Activated naive CD4-positive, alpha-beta T cell treated with Interleukin-2 at 50 U/mL for 16 hours (primary cell): ENCODE measurements at regions not wholly inside any gene's neighbourhood (a gene's known extent, or its start where the extent isn't known, plus 50 kb on each side); places are given as distances from the start of the nearest gene placed in this dataset.

Source experiments
- DNase-seq: peaks from one replicate; pipeline ENCODE4 v3.0.0-alpha.2; 2020

DNA sequence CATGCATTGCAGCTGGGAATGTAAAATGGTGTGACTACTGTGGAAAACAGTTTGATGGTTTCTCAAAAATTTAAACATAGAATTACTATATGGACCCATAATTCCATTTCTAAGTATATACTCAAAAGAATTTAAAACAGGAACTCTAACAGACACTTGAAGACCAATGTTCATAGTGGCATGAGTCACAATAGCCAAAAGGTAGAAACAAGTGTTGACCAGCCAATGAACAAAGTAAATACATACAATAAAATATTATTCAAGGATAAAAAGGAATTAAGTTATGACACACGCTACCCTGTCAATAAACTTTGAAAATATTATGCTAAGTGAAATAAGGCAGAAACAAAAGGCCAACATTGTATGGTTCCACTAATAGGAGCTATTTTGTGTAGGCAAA, 357.4 kb upstream of the IL12A start:
- DNase-seq = no peak

DNA sequence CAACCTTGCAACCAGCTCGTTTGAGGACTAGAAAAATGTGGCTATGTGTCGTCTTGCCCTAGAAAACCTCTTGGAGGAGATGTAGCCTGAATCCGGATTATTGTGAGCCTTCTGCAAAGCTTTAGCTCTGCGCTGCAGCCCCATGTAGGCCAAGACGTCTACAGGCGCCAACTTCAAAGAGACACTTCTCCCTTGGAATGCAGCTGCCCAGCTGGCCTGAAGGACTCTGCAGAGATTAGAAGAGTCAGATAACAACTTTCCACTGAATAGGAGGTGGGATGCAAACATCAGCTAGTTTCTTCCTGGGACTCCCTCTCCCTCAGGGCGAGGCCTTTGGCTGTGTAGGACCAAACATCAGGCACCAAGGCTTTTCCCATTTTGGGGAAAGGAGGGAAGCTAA, 356.5 kb upstream of the IL12A start:
- DNase-seq = no peak

GRCh38 chr3:159632851-159633250, 355.8 kb upstream of the IL12A start:
- DNase-seq = no peak

DNA sequence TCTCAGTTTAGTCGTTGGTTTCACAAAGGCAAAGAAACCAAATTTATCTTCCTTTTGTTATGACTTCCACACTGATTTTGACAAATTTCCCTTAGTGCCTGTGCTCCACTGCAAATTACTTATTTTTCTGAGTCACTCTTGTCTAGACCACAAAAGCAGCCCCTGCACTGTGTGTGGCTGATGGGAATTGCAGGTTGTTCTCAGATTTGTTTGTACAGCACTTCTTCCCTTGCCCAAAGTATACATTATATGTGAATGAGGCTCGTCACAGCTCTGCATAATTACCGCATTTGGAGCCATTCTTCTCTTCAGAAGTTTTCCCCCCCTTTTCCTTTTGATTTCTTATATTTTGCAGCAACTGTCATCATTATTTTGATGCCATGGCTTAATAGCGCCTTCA, 354.2 kb upstream of the IL12A start:
- DNase-seq = no peak

DNA sequence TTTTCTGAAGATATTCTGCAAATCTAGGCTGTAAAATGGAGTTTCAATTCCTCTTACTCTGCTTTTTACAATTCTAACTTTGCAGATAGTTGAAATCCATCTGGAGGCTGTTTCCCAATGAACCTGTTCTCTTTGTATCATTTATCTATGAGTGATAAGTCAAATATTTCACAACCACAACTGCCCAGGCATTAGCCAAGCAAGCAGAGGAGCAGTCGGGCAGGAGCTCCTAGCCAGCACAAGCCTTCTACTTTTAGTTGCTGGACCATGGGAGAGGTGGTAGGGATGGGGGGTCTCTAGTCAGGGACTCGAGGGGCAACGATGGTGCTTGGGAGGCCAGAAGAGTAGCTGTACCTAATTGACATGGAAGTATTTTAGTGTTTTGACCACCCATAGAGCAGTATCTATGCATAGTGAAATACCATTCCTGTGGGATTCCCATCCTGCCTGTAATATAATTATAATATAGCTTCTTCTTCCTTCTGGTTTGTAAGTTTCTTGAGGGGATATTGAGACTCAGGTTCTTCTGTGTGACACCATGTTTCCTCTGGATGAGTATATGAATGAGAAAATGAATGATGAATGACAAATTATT, 353.5 kb upstream of the IL12A start:
- DNase-seq = no peak

- no peak for DNase-seq
These were observed 350.6 kb upstream of the IL12A start for GRCh38 chr3:159637883-159638542.

DNA sequence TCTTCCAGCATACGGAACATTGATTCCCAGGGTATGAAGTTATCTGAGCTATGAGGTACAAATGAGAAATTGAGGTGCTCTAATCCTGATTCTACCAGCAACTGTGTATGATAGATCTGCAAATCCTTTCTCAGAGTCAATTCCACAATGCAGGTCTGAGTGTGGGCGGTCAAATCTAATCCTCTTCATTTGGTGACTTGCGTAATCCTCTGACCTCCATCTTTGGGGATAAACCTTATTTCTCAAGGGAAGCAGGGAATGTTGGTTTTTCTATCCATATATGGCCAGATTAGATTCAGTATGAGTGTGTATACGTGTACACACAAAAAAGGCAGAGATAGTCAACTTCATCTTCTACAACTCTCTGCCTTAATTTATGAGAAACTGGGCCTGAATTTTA, 348.4 kb upstream of the IL12A start:
- no peak for DNase-seq

- DNase-seq = no peak
These were observed 345.2 kb upstream of the IL12A start for GRCh38 chr3:159643406-159643805.

DNA sequence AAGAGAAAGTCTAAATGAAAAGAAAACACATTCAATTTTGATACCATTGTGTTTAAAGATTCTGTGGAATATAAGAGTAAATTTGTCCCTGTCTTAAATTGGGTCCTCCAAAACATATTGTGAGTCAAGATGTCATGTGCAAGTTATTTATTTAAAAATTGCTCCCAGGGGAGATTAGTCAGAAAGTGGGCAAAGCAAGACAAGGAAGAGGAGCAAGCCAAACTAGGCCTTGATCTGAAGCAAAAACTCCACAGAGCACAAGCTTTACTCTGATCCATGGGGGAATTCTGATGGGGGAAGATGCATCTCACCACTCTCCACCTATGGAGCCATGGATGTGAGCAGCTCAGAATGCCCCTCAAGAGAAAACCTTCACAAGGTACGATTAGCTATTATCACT, 342.8 kb upstream of the IL12A start:
- no peak for DNase-seq

DNA sequence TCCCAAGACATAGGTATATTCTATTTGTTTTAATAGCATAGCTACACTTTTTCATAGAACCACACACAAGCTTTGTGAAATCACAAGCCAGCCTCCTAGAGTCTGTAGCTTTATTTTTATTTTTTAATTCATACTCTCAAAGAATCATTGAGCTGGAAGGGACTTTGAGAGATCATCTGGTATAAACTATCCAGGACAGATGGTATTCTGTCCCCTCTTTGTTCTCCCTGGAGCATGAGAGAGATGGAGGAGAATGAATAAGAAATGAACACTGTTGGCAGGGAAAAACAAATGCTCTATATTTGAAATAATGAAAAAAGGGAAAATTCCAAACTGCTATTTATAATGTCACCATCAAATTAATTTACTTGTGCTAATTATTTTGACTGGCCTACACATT, 338.7 kb upstream of the IL12A start:
- DNase-seq = no peak

- DNase-seq = no peak
These were observed 337.9 kb upstream of the IL12A start for GRCh38 chr3:159650726-159651125.

- no peak for DNase-seq
These were observed 336.2 kb upstream of the IL12A start for GRCh38 chr3:159652452-159652851.

- DNase-seq = no peak
These were observed 334.2 kb upstream of the IL12A start for GRCh38 chr3:159654183-159655134.

DNA sequence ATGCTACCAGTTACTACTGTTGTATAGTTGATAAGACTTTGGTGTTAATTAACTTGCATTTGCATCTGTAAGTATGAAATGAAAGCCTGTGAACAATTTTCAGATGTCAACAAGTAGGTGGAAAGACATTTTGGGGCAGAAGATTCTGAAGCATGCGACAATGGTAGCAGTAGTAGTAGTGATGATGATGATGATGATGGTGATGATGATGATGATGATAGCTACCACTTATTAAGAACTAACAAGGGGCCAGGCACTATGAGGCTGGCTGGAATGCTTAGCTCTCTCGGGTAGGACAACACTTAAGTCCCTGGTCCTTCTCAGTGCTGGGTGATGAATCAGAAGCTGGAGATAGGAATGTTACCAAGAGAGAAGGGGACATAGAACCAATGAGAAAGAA, 333.4 kb upstream of the IL12A start:
- no peak for DNase-seq

GRCh38 chr3:159657176-159657575, 331.5 kb upstream of the IL12A start:
- DNase-seq = no peak

GRCh38 chr3:159657629-159658028, 331.0 kb upstream of the IL12A start:
- DNase-seq = no peak

DNA sequence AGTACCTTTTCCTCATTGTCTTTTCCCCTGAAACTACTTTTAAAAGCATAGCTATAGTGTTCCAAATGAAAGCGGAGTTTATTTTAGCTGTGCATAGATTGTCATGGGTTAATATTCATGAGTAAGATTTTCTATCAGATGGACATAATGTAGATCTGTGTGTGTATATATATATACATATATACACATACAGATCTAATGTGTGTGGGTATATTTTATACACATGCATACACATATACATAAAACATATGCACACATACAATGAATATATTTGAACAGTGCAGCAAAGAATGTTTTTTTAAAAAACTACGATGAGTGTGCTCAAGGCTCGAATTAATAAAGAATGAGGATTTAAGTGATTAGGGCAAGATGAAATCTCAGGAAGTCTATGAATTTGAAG, 328.3 kb upstream of the IL12A start:
- DNase-seq = no peak

- DNase-seq = no peak
These were observed 327.7 kb upstream of the IL12A start for GRCh38 chr3:159660901-159661300.

DNA sequence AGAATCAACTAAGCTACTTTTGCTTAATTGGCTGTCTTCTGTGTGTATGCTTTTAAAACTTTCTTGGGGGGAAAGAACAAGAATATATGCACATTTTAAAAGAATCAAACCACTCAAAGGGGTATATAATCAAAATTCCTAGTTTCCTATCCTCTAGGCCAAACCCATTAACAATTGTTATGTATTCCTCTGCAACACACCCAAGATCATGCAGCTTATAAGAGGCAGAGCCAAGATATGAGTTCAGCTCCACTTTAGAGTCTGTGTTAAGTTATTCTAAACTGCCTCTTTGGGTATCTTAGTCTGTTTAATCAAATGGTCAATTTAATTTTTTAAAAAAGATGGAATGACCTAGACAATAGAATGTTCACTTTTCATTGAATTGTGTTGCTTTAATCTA, 326.1 kb upstream of the IL12A start:
- no peak for DNase-seq

DNA sequence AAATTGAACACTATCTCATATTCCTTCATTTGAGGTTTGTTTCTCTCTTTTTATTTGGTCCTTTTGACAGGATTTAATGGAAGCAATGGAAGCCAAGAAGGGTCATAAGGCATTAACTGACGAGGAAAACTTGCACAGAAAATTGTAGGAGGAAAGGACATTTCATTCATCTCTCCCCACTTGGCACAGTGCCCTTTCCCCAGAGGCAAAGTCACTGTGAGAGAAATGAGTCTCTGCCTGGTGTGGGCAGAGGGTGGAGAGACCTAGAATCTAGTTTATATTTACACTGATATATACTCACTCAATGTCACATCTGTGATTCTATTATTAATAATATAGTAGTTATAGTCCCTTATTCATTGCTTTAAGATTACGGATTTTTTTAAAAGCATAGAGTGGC, 324.6 kb upstream of the IL12A start:
- DNase-seq = no peak

- no peak for DNase-seq
These were observed 324.0 kb upstream of the IL12A start for GRCh38 chr3:159664653-159665052.

DNA sequence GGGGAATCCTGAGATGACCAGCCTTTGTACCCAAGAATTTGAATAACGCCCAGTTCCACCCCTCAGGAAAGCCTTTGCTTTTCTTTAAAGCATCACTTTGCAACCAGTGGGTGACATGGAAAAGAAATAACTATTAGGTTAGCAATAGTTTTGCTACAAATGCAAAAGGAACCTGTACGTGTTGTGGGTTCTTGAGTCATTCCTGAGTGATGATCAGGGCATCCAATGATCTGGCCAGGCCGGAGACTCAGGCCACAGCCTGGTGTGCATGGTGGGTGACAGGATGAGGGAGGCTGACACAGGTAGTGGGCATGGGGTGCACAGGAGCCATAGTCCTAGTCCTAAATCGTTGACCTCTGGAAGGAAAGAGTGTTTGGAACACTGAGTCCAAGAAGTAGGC, 321.4 kb upstream of the IL12A start:
- no peak for DNase-seq

- DNase-seq = no peak
These were observed 320.2 kb upstream of the IL12A start for GRCh38 chr3:159668461-159668860.

- DNase-seq = no peak
These were observed 319.6 kb upstream of the IL12A start for GRCh38 chr3:159668990-159669476.
